ENCODE measurements at regions not wholly inside any gene's neighbourhood (a gene's known extent, or its start where the extent isn't known, plus 50 kb on each side); places are given as distances from the start of the nearest gene placed in this dataset.

- DNase-seq: no peak
Measured at GRCh38 chr11:95508219-95508890, 277.4 kb upstream of the SESN3 start.

DNA sequence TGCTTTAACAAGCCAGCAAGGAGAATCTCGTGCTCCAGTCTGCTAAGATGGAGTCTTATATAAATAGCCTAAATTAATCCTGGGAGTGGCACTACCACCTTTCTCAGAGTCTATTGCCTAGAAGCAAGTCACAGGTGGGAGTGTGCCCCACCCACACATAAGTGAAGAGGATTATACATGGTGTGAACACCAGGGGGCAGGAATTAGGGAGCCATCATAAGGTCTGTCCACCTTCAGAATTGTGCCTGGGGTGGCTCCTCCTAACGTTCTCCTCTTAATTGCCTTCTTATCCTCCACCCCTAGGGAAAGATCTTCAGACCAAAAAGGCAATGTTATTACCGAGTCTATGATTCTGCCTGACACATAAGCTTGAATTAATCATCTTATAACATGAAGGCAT lies 276.8 kb upstream of the SESN3 start:
- no peak for DNase-seq

DNA sequence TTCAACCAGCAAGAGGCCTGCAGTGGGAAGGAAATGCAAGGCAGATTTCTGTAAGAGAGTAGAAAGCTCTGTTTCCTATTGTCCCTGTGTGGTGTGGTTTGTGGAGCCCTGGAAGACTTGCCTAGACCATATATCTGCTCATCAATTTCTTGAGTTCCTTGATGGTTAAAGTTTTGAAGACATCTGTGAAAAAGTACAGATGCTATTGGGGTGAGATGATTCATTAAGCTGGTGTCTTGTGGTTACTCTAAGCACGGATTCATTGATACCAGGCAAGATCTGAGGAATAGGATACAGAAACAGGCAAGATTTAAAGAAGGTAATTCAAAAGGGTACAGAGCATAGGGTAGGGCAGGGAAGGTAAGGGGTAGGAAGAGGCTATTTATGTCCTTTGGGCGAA lies 275.8 kb upstream of the SESN3 start:
- DNase-seq: no peak

DNA sequence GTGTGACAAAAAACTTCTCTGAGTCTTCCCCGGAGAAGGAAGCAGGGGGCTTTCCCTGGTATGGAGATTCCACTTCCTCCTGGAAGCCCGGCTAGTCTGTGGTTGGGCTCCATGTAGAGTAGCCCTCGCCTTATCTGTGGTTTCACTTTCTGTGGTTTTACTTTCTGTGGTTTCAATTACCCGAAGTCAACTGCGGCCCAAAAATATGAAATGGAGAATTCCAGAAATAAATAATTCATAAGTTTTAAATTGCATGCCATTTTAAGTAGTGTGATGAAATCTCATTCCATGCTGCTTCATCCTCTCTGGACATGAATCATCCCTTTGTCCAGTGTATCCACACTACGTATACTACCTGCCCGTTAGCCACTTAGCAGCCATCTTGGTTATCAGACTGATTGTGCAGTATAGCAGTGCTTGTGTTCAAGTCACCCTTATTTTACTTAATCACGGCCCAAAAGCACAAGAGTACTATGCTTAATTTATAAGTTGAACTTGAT lies 275.0 kb upstream of the SESN3 start:
- DNase-seq: no peak

DNA sequence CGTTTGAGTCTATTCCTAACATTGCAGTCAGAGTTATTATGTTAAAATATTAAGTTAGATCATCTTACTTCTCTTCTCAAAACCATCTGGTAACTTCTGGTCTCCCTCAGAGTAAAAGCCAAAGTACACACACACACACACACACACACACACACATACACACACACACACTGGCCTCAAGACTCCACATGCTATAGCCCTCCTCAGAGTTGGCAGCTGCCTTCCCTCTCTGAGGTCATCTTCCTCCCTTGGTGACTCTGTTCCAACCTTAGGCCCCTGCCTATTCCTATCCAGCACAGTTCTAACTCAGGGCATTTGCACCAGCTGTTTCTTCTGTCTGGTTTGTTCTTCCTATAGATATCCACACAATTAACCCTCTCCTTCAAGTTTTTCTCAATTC lies 272.0 kb upstream of the SESN3 start:
- no peak for DNase-seq

GRCh38 chr11:95502522-95502921 lies 271.5 kb upstream of the SESN3 start:
- DNase-seq: no peak

DNA sequence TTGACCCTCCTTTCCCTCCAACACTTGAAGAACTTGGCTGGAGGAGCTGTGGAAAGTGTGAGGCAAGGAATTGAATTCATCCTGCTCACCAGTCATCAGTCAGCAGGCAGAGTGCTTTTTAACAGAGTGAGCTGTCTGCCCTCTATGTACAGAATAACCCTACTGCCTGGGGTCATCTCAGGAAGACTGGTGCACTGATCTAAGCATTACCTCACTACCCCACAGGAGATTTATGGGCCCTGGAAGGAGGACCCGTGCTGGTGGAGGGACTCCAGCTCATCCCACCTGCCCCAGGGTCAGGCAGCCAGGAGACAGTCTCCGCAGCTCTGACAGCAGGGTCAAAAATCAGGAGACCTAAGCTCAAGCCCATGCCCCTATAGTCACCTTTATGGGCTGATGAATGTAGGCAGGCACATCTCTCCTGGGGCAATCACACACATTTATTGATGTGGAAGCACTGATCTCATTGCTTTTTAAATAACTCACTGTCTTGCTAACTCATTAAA lies 270.8 kb upstream of the SESN3 start:
- no peak for DNase-seq

- no peak for DNase-seq
Measured at GRCh38 chr11:95500466-95500865, 269.5 kb upstream of the SESN3 start.

GRCh38 chr11:95499516-95500135 lies 268.6 kb upstream of the SESN3 start:
- DNase-seq: no peak

DNA sequence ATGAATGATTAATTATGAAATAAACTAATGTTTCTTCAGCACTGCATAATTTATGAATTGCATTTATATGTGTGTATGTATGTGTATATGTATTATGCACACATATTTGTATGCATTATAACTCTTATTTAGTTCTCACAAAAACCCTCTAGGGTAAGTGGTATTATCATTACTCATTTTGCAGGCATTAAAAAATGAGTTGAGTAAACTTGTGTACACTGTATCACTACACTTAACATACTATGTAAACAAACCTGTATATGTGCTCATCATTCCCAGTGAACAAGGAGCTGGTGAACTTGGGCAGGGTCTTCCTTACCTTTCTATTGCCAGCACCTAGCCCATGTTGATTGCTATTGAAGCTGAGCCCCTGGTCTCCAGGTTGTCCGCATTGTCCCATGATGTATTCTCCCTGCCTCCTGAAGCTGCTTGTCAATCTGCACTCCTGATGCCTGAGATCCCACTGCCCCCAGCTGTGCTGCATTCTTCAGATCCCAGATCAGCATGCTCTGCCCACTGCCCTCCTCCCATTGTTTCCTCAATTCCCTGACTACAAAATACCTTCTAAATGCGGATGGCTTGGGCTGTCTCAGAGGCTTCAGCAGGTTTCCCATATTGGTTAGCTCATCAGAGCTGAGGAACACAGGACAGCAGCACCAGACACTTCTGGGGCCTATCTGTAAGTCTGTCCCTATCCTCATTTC lies 267.9 kb upstream of the SESN3 start:
- DNase-seq: no peak

GRCh38 chr11:95496901-95497300 lies 265.9 kb upstream of the SESN3 start:
- DNase-seq: no peak

GRCh38 chr11:95495706-95496105 lies 264.7 kb upstream of the SESN3 start:
- DNase-seq: no peak

GRCh38 chr11:95494856-95495255 lies 263.9 kb upstream of the SESN3 start:
- no peak for DNase-seq

DNA sequence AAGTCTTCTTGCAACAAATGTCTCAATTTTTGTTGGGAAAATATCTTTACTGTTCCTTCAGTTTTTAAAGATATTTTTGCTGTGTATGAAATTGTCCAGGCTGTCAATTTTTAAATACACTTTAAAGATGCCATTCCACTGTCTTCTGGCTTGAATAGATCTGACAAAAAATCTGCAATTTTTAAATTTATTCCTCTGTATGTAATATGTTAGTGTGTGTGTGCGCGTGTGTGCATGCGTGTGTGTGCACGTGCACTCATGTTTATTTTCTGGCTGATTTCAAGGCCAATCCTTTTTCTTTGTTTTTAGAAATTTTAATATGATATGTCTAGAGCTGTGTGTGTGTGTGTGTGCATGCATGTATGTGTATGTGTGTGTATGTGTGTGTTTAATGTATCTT lies 263.2 kb upstream of the SESN3 start:
- no peak for DNase-seq

DNA sequence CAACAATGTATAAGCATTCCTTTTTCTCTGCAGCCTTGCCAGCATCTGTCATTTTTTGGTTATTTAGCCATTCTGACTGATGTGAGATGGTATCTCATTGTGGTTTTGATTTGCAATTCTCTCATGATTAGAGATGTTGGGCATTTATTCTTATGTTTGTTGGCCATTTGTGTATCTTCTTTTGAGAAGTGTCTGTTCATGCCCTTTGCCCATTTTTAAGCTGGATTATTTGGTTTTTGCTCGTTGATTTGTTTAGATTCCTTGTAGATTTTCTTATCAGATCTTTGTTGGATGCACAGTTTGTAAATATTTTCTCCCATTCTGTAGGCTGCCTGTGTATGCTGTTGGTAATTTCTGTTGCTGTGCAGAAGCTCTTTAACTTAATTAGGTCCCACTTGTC lies 259.6 kb upstream of the SESN3 start:
- DNase-seq: no peak

- DNase-seq: no peak
Measured at GRCh38 chr11:95487938-95488337, 256.9 kb upstream of the SESN3 start.

- DNase-seq: no peak
Measured at GRCh38 chr11:95487391-95487790, 256.4 kb upstream of the SESN3 start.

DNA sequence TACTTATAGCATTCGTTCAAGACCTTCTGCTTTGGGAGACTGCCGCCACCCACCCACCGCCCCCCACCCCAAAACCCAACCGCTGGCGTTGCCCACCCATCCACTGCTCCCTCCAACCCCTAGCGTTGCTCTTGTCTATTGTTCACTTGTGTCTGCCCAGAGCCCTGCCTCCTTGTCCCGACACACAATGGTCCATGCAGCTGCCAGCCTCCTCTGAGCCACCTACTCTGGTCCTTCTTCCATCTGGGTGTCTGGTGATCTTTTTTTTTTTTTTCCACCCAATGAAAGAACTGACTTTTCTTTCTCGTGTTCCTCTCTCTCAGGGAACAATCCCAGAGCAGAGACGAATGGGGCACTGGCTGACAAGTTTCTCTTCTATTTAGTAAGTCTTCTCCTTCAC lies 256.0 kb upstream of the SESN3 start:
- no peak for DNase-seq

DNA sequence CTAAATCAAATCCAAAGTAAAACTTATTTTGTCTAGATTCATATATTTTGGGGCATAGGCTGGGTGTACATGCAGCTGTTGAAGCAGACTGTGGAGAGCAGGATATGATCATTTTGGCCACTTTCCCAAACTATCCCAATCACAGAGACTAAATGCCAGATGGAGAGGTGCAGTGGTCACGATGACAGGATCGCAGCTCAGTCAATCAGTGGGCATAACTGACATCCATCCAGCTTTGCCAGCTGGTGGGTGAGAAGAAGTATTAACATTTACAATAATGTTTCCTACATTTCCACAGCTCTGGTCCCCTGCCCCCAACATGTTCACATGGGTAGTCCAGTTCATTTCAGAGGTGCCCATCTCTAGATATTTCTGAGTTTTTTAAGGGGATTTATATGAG lies 255.5 kb upstream of the SESN3 start:
- DNase-seq: no peak

- no peak for DNase-seq
Measured at GRCh38 chr11:95485115-95485900, 254.3 kb upstream of the SESN3 start.

- DNase-seq: no peak
Measured at GRCh38 chr11:95483339-95483738, 252.3 kb upstream of the SESN3 start.

GRCh38 chr11:95478003-95478402 lies 247.0 kb upstream of the SESN3 start:
- no peak for DNase-seq

DNA sequence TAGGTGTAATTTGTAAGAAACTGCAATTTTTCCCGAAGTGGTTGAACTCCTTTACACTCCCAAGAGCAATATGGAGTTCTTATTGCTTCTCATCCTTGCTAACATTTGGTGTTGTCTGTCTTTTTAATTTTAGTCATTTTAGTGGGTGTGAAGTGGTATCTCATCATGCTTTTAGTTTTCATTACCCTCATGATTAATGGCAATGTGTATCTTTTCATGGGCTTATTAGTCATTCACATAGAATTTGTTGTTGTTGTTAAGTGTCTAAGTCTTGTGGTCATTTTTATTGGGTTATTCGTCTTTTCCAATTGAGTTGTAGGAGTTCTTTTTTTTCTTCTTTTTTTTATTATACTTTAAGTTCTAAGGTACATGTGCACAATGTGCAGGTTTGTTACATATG lies 238.3 kb upstream of the SESN3 start:
- DNase-seq: no peak
